ENCODE measurements at regions not wholly inside any gene's neighbourhood (a gene's known extent, or its start where the extent isn't known, plus 50 kb on each side); places are given as distances from the start of the nearest gene placed in this dataset.

- no peak overlapping the region for H3K27ac Mint-ChIP-seq
- no peaks in the 10 kb centered on the region for H3K4me1 Mint-ChIP-seq
- H3K36me3 Mint-ChIP-seq, result no peaks in the 10 kb centered on the region
- ATAC-seq (no peak), DNase-seq (ENCODE audit: low spot score in 2 of 2) (no peak)
- H3K4me3 Mint-ChIP-seq, result no peak overlapping the region
- H3K9me3 Mint-ChIP-seq, result no peaks in the 10 kb centered on the region
Measured at GRCh38 chr7:25279705-25280104, 51.4 kb upstream of the NPVF start.

GRCh38 chr7:25280181-25280580, 51.9 kb upstream of the NPVF start:
- H3K9me3 Mint-ChIP-seq, result no peaks in the 10 kb centered on the region
- H3K36me3 Mint-ChIP-seq, result no peaks in the 10 kb centered on the region
- no peak for DNase-seq (ENCODE audit: low spot score in 2 of 2)
- no peaks in the 10 kb centered on the region for H3K4me1 Mint-ChIP-seq
- H3K4me3 Mint-ChIP-seq, result no peak overlapping the region
- no peak overlapping the region for H3K27ac Mint-ChIP-seq
- no peak for ATAC-seq

- DNase-seq (ENCODE audit: low spot score in 2 of 2) (no peak), ATAC-seq (no peak)
- H3K4me3 Mint-ChIP-seq, result no peak overlapping the region
- H3K27ac Mint-ChIP-seq, result no peak overlapping the region
- no peaks in the 10 kb centered on the region for H3K9me3 Mint-ChIP-seq
- no peaks in the 10 kb centered on the region for H3K4me1 Mint-ChIP-seq
- H3K36me3 Mint-ChIP-seq, result no peaks in the 10 kb centered on the region
Measured at GRCh38 chr7:25282194-25282593, 53.9 kb upstream of the NPVF start.

- Mint-ChIP-seq H3K9me3 (no peaks in the 10 kb centered on the region), H3K4me1 (no peaks in the 10 kb centered on the region), H3K4me3 (no peak overlapping the region), H3K27ac (no peak overlapping the region), H3K36me3 (no peaks in the 10 kb centered on the region)
- ATAC-seq (no peak), DNase-seq (ENCODE audit: low spot score in 2 of 2) (no peak)
Measured at GRCh38 chr7:25286756-25287155, 58.5 kb upstream of the NPVF start.

- H3K9me3 Mint-ChIP-seq, result no peaks in the 10 kb centered on the region
- H3K4me1 Mint-ChIP-seq, result no peaks in the 10 kb centered on the region
- no peaks in the 10 kb centered on the region for H3K36me3 Mint-ChIP-seq
- no peak for DNase-seq (ENCODE audit: low spot score in 2 of 2)
- H3K4me3 Mint-ChIP-seq, result no peak overlapping the region
- no peak overlapping the region for H3K27ac Mint-ChIP-seq
- ATAC-seq, result no peak
Measured at GRCh38 chr7:25287291-25287690, 59.0 kb upstream of the NPVF start.

GRCh38 chr7:25288556-25289307, 60.4 kb upstream of the NPVF start:
- H3K9me3 Mint-ChIP-seq, result no peaks in the 10 kb centered on the region
- no peaks in the 10 kb centered on the region for H3K4me1 Mint-ChIP-seq
- DNase-seq (ENCODE audit: low spot score in 2 of 2) (no peak), ATAC-seq (no peak)
- H3K36me3 Mint-ChIP-seq, result no peaks in the 10 kb centered on the region
- no peak overlapping the region for H3K27ac Mint-ChIP-seq
- no peak overlapping the region for H3K4me3 Mint-ChIP-seq

- H3K4me3 Mint-ChIP-seq, result no peak overlapping the region
- no peaks in the 10 kb centered on the region for H3K36me3 Mint-ChIP-seq
- H3K4me1 Mint-ChIP-seq, result no peaks in the 10 kb centered on the region
- DNase-seq (ENCODE audit: low spot score in 2 of 2) (no peak), ATAC-seq (no peak)
- H3K27ac Mint-ChIP-seq, result no peak overlapping the region
- H3K9me3 Mint-ChIP-seq, result no peaks in the 10 kb centered on the region
Measured at GRCh38 chr7:25289518-25289917, 61.2 kb upstream of the NPVF start.

- Mint-ChIP-seq H3K4me1 (no peaks in the 10 kb centered on the region), H3K27ac (no peak overlapping the region), H3K9me3 (no peaks in the 10 kb centered on the region), H3K36me3 (no peaks in the 10 kb centered on the region), H3K4me3 (no peak overlapping the region)
- DNase-seq (ENCODE audit: low spot score in 2 of 2), result no peak
- no peak for ATAC-seq
Measured at GRCh38 chr7:25294624-25295023, 66.3 kb upstream of the NPVF start.

- Mint-ChIP-seq H3K27ac (no peak overlapping the region), H3K4me3 (no peak overlapping the region), H3K4me1 (no peaks in the 10 kb centered on the region), H3K36me3 (no peaks in the 10 kb centered on the region), H3K9me3 (no peaks in the 10 kb centered on the region)
- no peak for ATAC-seq
- DNase-seq (ENCODE audit: low spot score in 2 of 2), result no peak
Measured at GRCh38 chr7:25295387-25295786, 67.1 kb upstream of the NPVF start.

GRCh38 chr7:25296086-25296485, 67.8 kb upstream of the NPVF start:
- no peaks in the 10 kb centered on the region for H3K9me3 Mint-ChIP-seq
- DNase-seq (ENCODE audit: low spot score in 2 of 2) (no peak), ATAC-seq (no peak)
- no peaks in the 10 kb centered on the region for H3K4me1 Mint-ChIP-seq
- H3K4me3 Mint-ChIP-seq, result no peak overlapping the region
- H3K27ac Mint-ChIP-seq, result no peak overlapping the region
- H3K36me3 Mint-ChIP-seq, result no peaks in the 10 kb centered on the region

GRCh38 chr7:25297278-25297677, 69.0 kb upstream of the NPVF start:
- ATAC-seq, result no peak
- no peak for DNase-seq (ENCODE audit: low spot score in 2 of 2)
- Mint-ChIP-seq H3K9me3 (no peaks in the 10 kb centered on the region), H3K4me3 (no peak overlapping the region), H3K4me1 (no peaks in the 10 kb centered on the region), H3K36me3 (no peaks in the 10 kb centered on the region), H3K27ac (no peak overlapping the region)

GRCh38 chr7:25303281-25304181, 75.2 kb upstream of the NPVF start:
- Mint-ChIP-seq H3K36me3 (no peaks in the 10 kb centered on the region), H3K4me3 (no peak overlapping the region), H3K4me1 (no peaks in the 10 kb centered on the region), H3K9me3 (no peaks in the 10 kb centered on the region), H3K27ac (no peak overlapping the region)
- no peak for DNase-seq (ENCODE audit: low spot score in 2 of 2)
- no peak for ATAC-seq

GRCh38 chr7:25304691-25305090, 76.4 kb upstream of the NPVF start:
- no peak overlapping the region for H3K27ac Mint-ChIP-seq

GRCh38 chr7:25305831-25306230, 77.5 kb upstream of the NPVF start:
- H3K9me3 Mint-ChIP-seq, result no peaks in the 10 kb centered on the region
- ATAC-seq, result no peak
- no peak overlapping the region for H3K4me3 Mint-ChIP-seq
- no peaks in the 10 kb centered on the region for H3K4me1 Mint-ChIP-seq
- no peaks in the 10 kb centered on the region for H3K36me3 Mint-ChIP-seq
- DNase-seq (ENCODE audit: low spot score in 2 of 2), result no peak
- no peak overlapping the region for H3K27ac Mint-ChIP-seq

More at GRCh38 chr7:25304691-25305090, 76.4 kb upstream of the NPVF start:
- Mint-ChIP-seq H3K9me3 (no peaks in the 10 kb centered on the region), H3K4me1 (no peaks in the 10 kb centered on the region), H3K36me3 (no peaks in the 10 kb centered on the region), H3K4me3 (no peak overlapping the region)
- ATAC-seq (no peak), DNase-seq (ENCODE audit: low spot score in 2 of 2) (no peak)

GRCh38 chr7:25307624-25308023, 79.3 kb upstream of the NPVF start:
- H3K36me3 Mint-ChIP-seq, result no peaks in the 10 kb centered on the region
- H3K9me3 Mint-ChIP-seq, result no peaks in the 10 kb centered on the region
- no peak for ATAC-seq
- H3K27ac Mint-ChIP-seq, result no peak overlapping the region
- no peak overlapping the region for H3K4me3 Mint-ChIP-seq
- H3K4me1 Mint-ChIP-seq, result no peaks in the 10 kb centered on the region
- DNase-seq (ENCODE audit: low spot score in 2 of 2), result no peak

GRCh38 chr7:25308246-25308645, 80.0 kb upstream of the NPVF start:
- H3K27ac Mint-ChIP-seq, result no peak overlapping the region
- no peaks in the 10 kb centered on the region for H3K36me3 Mint-ChIP-seq
- H3K9me3 Mint-ChIP-seq, result no peaks in the 10 kb centered on the region
- no peak overlapping the region for H3K4me3 Mint-ChIP-seq
- DNase-seq (ENCODE audit: low spot score in 2 of 2) (no peak), ATAC-seq (no peak)
- H3K4me1 Mint-ChIP-seq, result no peaks in the 10 kb centered on the region
